BJ (cell line): ENCODE measurements at regions not wholly inside any gene's neighbourhood (a gene's known extent, or its start where the extent isn't known, plus 50 kb on each side); places are given as distances from the start of the nearest gene placed in this dataset.
"Not testable (repeated sequence)": the region's sequence is repeated elsewhere in the genome, so short reads cannot be mapped to it uniquely, and the experiment has no call there.

ENCODE experiments used
- CTCF ChIA-PET: fragments of 350-600 bp; formaldehyde crosslinking; extraction: SDS; loops from one replicate; lab custom pipeline; 2021; ENCODE audit warnings: antibody characterized with exemption, inconsistent platforms; lab: Yijun Ruan, JAX
- POLR2A ChIA-PET: fragments of 300-600 bp; sonication (Branson Sonifier 250); formaldehyde crosslinking; extraction: SDS; loops from one replicate; lab custom pipeline; 2021; ENCODE audit warnings: antibody characterized with exemption; lab: Charles Lee
- DNase-seq: peaks from one replicate; pipeline ENCODE4 v3.0.0-alpha.2; 2011; ENCODE audit warnings: low read depth
- H3K27me3 ChIP-seq: 2 replicates; pipeline ENCODE4 v1.6.0; 2011; ENCODE audit warnings: low read length; ENCODE audit not compliant: control insufficient read depth, insufficient read depth
- H3K36me3 ChIP-seq: 2 replicates; pipeline ENCODE4 v1.5.1; 2011; ENCODE audit warnings: low read length; ENCODE audit not compliant: control insufficient read depth, insufficient read depth
- H3K4me3 ChIP-seq: 2 replicates; pipeline ENCODE4 v1.5.1; 2011; ENCODE audit warnings: low read depth, mild to moderate bottlenecking, control low read depth, low read length
- TF ChIP-seq, protein P1 (sequence below): IDR thresholded peaks from 2 replicates; pipeline ENCODE4 v1.5.1; 2011; ENCODE audit warnings: low read depth, mild to moderate bottlenecking, control low read depth, inconsistent platforms, low read length, moderate library complexity; ENCODE audit not compliant: insufficient read depth

DNA sequence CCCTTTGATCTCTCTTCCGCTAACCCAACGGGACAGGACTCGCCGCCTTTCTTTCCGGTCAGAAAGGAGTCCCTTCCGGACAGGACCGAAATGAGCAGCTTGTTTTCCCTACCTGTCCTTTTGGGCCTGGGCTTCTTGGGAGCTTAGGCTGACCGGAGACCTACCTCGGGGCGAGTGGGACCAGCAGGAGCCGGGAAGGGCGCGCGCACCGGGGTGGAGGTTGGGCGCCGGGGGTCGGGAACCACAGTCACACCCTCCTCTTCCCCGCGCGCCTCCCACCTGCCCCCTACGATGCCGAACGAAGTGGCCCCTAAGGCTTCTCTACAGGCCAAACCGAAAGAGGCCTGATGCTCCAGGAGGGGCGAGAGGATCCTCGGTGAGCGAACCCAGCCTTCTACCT lies 95.2 kb downstream of the PRKAB2 start:
- CTCF ChIA-PET: no interaction called here
- peaks cover 66% of the 10 kb centered on the region for H3K27me3 ChIP-seq
- POLR2A ChIA-PET: no interaction called here
- TF ChIP-seq, protein P1, sequence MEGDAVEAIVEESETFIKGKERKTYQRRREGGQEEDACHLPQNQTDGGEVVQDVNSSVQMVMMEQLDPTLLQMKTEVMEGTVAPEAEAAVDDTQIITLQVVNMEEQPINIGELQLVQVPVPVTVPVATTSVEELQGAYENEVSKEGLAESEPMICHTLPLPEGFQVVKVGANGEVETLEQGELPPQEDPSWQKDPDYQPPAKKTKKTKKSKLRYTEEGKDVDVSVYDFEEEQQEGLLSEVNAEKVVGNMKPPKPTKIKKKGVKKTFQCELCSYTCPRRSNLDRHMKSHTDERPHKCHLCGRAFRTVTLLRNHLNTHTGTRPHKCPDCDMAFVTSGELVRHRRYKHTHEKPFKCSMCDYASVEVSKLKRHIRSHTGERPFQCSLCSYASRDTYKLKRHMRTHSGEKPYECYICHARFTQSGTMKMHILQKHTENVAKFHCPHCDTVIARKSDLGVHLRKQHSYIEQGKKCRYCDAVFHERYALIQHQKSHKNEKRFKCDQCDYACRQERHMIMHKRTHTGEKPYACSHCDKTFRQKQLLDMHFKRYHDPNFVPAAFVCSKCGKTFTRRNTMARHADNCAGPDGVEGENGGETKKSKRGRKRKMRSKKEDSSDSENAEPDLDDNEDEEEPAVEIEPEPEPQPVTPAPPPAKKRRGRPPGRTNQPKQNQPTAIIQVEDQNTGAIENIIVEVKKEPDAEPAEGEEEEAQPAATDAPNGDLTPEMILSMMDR: no peak
- no peaks in the 10 kb centered on the region for H3K36me3 ChIP-seq
- no peak overlapping the region for H3K4me3 ChIP-seq
- DNase-seq: no peak

DNA sequence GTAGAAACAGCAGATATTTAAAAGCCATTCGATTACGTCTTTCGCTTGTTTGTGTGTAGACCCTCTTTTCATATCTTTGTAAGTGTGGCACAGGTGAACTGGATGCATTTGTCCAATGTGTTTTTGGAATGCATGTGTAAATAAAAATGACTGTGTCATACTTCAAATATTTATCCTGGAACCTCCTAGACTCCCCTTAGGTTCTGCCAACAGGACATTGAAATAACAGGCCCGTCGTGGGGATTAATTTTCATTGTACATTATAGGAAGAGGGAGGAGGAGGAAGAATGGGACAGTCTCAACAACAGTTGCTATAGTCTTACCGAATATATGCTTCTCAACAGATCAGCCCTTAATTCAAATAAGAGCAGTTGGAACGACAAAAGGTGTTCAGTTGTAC lies 95.8 kb downstream of the PRKAB2 start:
- Histone ChIP-seq H3K36me3 (no peaks in the 10 kb centered on the region), H3K27me3 (peaks cover 66% of the 10 kb centered on the region), H3K4me3 (no peak overlapping the region)
- no peak for DNase-seq
- ChIA-PET POLR2A (no interaction called here), CTCF (interaction anchor here (1.0 kb wide), 1 partner anchor 28 kb away, joined by 3 read pairs; no protein-coding TSS in a partner anchor)
- TF ChIP-seq, protein P1: no peak

DNA sequence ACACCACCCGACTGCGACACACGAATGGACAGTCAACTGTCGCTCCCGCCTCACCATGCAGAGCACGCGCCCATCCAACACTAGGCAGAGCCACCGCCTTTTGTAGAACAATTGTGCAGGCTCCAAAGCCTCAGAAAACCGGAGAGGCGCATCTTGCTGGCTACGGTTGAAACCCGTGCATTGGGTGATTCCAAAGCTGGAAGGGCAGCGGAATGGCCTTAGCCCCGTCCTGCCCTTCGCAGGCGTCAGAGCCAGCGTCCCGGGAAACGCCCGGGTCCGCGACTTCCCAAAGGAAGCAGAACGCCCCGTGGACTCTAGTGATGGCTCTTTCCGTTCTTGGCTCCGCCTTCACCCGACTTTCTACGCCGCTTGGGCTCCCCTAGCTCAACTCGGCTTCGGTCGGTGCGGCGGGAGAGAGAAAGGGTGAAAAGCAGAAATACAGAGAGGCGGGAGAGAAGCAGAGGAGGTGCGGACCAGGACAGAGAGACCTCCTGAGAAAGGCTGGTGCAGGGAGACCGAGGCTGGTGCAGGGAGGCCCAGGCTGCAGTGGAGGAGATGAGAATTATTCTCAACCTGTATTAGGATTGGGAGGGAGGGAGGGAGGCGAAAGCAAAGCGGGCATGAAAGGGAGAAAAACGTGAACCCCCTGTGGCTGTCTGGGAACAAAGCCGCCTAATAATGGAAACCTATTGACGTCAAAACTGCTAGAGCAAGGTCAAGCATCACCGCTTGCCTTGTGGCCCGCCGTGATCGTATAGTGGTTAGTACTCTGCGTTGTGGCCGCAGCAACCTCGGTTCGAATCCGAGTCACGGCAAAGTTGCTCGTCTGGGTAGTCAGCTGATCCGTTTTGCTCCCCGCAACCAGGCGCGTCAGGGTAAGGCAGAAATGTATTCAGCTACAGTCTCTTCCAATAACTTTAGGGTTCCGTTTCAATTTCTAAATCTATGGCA lies 99.5 kb downstream of the PRKAB2 start:
- no peak for DNase-seq
- no peaks in the 10 kb centered on the region for H3K36me3 ChIP-seq
- H3K27me3 ChIP-seq: peaks cover 34% of the 10 kb centered on the region
- ChIA-PET POLR2A (no interaction called here), CTCF (no interaction called here)
- no peak overlapping the region for H3K4me3 ChIP-seq
- TF ChIP-seq, protein P1: no peak

DNA sequence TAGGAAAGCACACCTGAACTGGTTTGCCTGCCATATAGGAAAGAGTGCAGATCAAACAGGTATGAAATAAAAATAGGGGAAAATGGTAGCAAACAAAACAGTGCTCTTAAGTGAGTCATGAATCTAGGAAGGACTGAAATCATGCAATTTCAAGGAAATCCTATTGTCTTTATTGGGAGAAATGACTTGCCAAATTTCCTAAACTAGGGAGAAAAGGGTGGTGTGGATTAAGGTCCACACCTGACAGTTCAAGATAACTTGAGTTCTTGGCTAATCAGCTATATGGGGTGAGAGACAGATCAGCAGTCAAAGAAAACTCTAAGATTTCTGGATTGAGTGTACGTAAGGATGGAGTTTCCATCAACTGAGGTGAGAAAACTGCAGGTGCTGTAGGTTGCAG lies 101.1 kb downstream of the PRKAB2 start:
- CTCF ChIA-PET: no interaction called here
- H3K27me3 ChIP-seq: peaks cover 20% of the 10 kb centered on the region
- DNase-seq: no peak
- no peak overlapping the region for H3K4me3 ChIP-seq
- TF ChIP-seq, protein P1: no peak
- POLR2A ChIA-PET: no interaction called here
- H3K36me3 ChIP-seq: no peaks in the 10 kb centered on the region

DNA sequence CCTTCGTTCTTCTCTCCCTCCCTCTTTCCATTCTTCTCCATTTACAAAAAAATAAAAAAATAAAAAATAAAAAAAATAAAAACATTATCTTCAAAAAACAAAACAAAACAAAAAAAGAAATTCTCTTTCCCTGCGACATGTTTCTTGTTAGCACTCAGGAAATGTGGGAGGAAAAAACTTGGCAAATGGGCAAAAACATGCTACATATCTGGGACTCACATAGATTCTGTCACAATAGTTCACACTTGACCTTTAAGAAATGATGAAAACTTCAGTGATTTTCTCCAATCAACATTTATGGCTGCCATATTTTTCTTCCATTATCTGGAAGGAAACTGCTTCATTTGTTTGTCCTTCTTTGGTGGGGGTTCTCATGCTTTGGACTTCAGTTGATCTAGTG lies 109.3 kb downstream of the PRKAB2 start:
- TF ChIP-seq, protein P1: no peak
- Histone ChIP-seq H3K4me3 (no peak overlapping the region), H3K27me3 (no peaks in the 10 kb centered on the region), H3K36me3 (no peaks in the 10 kb centered on the region)
- POLR2A ChIA-PET: no interaction called here
- CTCF ChIA-PET: no interaction called here
- no peak for DNase-seq

DNA sequence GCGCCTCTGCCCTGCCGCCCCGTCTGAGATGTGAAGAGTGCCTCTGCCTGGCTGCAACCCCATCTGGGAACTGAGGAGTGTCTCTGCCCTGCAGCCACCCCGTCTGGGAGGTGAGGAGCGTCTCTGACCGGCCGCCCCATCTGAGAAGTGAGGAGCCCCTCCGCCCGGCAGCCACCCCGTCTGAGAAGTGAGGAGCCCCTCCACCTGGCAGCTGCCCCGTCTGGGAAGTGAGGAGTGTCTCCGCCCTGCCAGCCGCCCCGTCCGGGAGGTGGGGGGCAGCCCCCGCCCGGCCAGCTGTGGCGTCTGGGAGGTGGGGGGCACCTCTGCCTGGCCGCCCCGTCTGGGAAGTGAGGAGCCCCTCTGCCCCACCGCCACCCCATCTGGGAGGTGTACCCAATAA lies 110.4 kb downstream of the PRKAB2 start:
- H3K4me3 ChIP-seq, CTCF ChIA-PET, POLR2A ChIA-PET, H3K27me3 ChIP-seq, DNase-seq, H3K36me3 ChIP-seq: not testable (repeated sequence)
